Renal pelvis (tissue), 1 donor: ENCODE measurements at regions not wholly inside any gene's neighbourhood (a gene's known extent, or its start where the extent isn't known, plus 50 kb on each side); places are given as distances from the start of the nearest gene placed in this dataset.

ENCODE experiments used
- DNase-seq: peaks from one replicate; pipeline ENCODE4 v3.0.0-alpha.2; 2013

DNA sequence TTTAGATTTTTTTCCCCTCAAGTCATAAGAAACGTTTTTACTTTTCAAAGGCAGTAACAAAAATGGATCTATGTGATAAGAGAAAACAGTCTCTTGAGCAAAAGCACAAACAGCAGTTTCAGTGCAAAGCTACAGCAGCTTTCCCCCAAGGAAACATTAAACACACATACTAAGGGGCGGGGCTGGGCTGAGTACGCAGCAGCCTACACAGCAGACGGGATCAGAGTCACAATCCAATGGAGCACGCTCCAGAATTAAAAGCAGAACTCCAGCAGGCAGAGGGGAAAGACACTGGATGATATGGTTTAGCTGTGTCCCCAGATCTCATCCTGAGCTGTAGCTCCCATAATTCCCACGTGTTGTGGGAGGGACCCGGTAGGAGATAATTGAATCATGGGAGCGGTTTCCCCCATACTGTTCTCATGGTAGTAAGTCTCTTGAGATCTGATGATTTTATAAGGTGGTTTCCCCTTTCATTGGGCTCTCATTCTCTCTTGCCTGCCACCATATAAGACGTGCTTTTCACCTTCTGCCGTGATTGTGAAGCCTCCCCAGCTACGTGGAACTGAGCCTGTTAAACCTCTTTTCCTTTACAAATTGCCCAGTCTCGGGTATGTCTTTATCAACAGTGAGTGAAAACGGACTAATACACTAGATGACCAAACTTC, 116.2 kb upstream of the SLCO3A1 start:
- no peak for DNase-seq

DNA sequence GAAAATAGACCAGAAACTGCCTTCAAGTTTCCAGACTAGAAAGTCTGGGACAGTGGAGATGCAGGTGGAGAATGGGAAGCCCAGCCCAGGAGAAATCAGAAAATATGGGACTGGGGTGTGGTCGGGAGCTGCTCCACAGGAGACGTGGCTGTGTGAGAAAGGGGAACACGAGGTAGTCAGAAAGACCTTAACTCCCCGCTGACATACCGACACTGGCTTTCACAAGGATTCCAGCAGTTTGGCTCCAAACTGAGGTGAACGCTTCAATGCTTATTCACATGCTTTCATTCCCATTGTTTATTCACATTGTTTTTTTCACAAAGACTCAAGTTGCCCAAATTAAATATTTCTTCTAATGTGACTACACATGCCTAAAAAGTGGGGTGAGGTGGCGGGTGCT, 111.5 kb upstream of the SLCO3A1 start:
- DNase-seq = no peak

DNA sequence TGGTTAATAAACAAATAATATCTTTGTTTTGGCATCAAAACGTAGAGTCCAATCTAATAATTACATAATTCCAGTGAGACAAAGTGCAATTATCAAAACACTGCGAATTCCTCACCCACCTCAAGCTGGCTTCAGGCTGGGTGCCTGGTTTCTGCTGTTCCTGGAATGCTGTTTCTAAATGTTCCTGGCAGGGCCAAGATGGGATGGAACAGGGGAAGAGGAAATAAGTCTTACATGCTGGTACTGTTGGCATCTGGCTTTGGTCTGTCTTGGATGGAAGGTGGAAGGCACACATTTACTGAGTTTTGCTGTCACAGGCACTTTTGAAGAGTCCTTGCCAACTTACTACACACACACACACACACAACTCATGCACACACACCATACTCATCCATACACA, 101.9 kb upstream of the SLCO3A1 start:
- no peak for DNase-seq

DNA sequence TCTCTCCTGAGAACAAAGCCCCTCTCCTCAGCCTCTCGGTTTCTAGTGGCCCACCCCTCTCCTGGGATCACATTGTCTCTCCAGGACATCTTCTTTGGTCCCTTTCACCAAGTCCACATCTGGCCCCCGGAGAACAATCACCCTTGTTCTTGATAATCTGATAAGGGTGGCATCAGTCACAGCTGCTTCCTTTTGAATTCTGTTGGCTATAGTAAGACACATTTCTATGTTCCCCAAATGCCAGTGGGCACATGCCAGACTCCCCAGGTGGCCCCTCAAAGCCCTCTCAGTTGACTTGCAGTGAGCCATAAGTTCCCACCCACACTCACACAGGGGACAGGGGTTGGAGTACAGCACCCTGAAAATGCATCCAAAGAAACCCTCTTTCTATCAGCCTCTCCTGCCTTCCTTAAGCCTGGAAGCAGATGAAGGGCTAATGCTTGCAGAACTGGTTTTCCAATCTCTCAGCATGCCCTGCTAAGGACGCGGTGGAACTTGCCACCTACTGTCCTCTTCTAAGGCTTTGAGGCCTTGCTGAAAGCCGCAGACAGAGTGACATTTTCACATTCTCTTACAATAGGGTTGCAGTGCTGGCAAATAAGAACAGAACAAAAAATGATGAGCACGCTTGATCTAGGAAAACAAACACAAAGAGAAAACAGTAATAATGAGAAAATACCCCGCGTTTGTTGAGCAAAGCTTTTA, 101.3 kb upstream of the SLCO3A1 start:
- DNase-seq = no peak

DNA sequence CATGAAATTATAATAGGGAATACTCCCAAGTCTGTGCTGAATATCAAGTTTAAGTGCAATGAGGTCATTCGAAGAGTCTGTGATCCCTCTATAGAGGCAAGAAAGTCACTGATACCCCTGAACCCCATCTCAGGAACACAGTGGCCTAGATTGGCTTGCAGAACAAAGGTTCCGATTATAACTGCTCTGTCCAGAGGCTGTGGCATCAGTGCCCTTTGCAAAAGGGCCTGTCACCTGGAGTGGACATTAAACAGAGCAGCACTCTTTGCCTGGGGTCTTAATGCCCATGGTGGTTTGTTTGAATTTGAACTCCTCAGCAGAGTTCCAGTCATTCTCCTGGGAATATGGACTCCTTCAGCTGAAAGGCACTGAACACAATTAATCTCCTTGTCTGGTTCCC, 93.9 kb upstream of the SLCO3A1 start:
- no peak for DNase-seq

DNA sequence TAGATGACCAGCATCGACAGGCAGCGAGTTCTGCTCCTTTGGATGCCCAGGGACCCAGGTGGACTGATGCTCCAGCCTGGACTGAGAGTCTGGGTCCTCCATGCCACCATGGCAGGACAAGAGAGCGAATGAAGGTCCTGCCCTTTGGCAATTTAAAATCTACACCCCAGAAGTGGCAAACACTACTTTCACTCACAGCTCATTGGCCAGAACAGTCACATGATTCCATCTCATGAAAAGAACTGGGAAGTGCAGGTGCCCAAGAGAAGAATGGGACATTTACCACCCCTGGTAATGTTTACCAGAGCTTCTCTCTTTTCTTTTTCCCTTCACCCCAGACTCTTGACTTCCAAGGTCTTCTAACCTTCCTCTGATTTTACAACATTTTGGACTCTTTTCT, 87.8 kb upstream of the SLCO3A1 start:
- DNase-seq = no peak

DNA sequence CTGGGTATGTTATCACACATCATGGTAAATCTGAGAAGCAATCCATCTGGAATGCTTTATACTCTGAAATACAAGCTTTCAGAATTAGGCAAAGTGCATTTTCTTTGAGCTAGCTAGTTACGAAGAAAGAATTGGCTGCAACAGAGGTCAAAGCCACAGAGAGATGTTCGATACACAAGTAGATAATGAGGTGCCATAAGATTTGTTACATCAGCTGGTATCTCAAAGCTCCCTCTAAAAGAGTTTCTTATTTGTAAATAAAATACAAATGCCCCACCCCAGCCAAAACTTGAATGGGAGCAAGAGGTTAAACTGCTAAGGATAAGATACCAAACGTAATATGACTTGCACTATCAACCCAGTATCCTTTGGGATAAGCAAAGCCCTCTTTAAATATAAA, 84.0 kb upstream of the SLCO3A1 start:
- DNase-seq = no peak

DNA sequence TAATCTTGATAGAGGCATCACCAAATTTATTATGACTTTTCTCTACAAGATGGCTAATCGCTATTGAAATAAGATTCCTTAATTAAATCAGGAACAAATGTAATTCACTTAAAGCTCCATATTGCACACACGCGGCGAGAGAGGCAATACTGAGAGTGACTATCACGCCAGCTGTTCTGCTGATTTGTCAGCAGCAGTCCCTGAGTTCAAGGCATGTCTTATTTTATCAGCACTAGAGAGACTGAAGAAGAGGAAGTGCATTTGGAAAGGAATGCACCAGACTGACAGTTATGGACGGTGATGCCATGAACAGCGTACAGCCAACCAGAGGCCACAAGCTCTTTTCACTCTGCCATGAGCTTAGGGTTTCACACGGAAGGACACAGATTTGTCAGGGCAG, 83.6 kb upstream of the SLCO3A1 start:
- no peak for DNase-seq

- DNase-seq = no peak
Observed at GRCh38 chr15:91776104-91776503, 77.4 kb upstream of the SLCO3A1 start.

- DNase-seq = no peak
Observed at GRCh38 chr15:91779960-91780359, 73.5 kb upstream of the SLCO3A1 start.

DNA sequence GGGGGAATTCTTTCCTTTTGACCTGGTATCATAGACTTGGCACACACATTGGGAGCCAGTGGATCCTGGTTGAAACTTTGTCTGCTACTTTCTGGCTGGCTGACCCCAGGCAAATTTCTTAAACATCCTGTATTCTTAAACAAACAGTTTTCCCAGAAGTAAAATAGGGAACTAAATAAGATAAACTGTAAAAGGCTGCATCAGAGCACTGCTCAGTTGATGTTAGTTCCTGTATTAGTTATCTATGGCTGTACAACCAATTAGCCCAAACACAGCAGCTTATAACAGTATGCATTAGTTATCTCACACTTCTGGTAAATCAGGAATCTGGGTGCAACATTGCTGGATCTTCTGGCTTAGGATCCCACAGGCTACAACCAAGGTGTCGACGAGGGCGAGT, 73.1 kb upstream of the SLCO3A1 start:
- DNase-seq = no peak

GRCh38 chr15:91782221-91782620, 71.3 kb upstream of the SLCO3A1 start:
- no peak for DNase-seq

- no peak for DNase-seq
Observed at GRCh38 chr15:91783008-91783407, 70.5 kb upstream of the SLCO3A1 start.

- no peak for DNase-seq
Observed at GRCh38 chr15:91783451-91783850, 70.1 kb upstream of the SLCO3A1 start.

DNA sequence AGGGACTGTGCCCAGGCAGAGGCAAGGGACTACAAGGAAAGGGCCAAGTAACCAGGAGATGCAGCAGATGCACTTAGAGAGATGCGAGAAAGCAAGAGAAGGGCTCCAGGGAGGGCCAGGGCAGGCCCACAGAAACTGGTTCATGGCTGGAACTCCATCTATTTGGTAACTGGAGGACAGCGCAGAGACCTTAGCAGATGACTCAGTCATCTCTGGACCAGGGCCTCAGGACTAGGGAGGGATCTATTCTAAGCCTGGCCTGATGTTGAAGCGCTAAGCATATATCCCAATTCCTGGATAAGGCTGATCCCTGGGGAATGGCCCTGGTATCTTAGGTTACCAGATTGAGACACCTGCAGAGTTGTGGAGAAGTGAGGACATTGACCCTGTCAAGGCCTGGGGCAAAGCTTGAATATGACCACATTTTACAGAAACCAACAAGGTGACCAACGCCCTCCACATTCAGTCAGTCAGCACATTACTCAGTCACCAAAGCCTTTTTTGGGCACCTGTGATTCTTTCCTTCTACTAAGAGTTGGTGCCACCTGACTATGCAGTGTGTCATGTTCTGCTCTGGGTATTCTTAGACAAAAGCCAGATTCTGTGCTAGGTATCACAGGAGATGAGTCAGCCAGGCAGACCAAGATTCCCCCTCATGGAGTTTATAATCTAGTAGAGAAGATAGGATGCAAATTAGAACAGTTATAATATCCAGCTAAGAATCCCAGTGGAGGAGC, 68.4 kb upstream of the SLCO3A1 start:
- no peak for DNase-seq

- no peak for DNase-seq
Observed at GRCh38 chr15:91787198-91787597, 66.3 kb upstream of the SLCO3A1 start.

- no peak for DNase-seq
Observed at GRCh38 chr15:91789136-91789535, 64.4 kb upstream of the SLCO3A1 start.

GRCh38 chr15:91790836-91791235, 62.7 kb upstream of the SLCO3A1 start:
- DNase-seq = no peak

DNA sequence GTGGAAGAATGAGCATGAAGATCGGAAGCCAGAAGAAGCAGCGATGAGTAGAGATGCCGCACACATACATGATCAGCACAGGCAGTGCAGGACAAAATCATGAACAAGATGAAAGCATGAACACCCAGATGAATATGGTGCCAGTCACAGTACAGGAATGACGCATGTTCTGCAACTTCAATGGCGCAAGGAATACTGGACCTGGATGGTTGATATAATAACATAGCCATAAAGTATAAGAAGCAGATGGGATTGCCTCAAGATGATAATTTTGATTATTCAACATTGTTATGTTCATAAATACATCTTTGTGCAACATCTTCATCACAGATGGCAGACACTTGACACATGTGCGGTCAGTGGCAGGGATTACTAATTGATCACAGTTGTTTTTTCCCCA, 59.7 kb upstream of the SLCO3A1 start:
- no peak for DNase-seq

GRCh38 chr15:91795235-91795634, 58.3 kb upstream of the SLCO3A1 start:
- DNase-seq = no peak

DNA sequence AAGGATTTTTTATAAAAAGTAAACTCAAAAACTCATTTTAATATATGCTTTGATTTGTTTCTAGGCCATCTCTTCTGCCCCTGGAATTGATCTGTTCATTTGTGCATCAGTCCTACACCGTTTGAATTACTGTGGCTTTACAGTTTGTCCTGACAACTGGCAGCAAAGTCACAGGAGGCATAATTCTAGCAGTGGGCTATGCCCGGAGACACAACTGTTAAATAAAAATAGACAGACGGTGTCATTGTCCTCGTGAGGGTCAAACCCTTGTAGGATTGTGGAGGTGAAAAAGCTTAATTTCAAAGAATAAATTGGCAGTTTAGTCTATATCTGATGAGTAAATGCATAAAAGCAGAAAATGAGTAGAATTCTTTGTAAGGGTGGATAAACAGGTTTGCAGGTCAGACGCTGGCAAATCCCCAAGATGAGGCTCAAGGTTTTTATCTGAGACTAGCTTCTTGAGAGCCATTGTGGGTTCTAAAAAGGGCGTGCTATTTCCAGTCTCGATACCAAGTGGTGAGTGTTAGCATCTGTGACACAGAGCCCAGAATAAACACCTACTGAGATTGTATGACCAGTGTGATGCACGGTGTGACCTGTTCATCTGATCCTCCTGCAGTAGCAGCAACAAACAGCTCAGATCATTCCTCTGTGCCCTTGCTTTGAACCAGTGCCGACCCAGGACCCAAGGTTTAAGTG, 51.5 kb upstream of the SLCO3A1 start:
- no peak for DNase-seq

GRCh38 chr15:91803260-91803659, 50.2 kb upstream of the SLCO3A1 start:
- DNase-seq = no peak
